Loucy (cell line): ENCODE measurements at regions not wholly inside any gene's neighbourhood (a gene's known extent, or its start where the extent isn't known, plus 50 kb on each side); places are given as distances from the start of the nearest gene placed in this dataset.

Experiments
- CTCF ChIP-seq: fragments of 200-600 bp; sonication (generic); conservative IDR thresholded peaks from 2 replicates; pipeline ENCODE4 v1.5.1; 2014; ENCODE audit warnings: mild to moderate bottlenecking, antibody characterized with exemption, low read length
- EZH2phosphoT487 ChIP-seq: fragments of 200-600 bp; IDR thresholded peaks from 2 replicates; pipeline ENCODE4 v1.6.1; 2018; ENCODE audit warnings: antibody characterized with exemption, mild to moderate bottlenecking, moderate library complexity, borderline replicate concordance

- TF ChIP-seq CTCF (no peak), EZH2phosphoT487 (no peak)
Observed at GRCh38 chr16:87234601-87235000, 82.6 kb downstream of the C16orf95 start.
